ENCODE measurements at regions not wholly inside any gene's neighbourhood (a gene's known extent, or its start where the extent isn't known, plus 50 kb on each side); places are given as distances from the start of the nearest gene placed in this dataset.

DNA sequence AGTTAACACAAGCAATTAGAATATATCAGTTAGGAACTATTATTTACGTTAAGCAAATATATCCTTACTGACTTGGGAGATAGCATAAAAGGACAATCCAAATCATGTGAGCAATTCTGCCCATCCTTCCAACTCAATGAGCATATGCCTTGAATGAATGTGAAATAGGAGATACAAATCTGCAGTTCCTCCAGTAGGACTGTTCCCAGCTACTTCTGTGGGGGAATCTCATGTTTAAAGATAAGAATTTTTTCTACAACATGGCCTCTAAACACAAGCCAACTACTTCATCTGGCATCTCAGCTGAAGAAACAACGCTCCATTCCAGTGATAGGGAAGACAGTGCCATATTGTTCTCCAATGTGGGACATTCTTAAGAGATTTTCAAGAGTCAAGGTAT, 110.7 kb upstream of the NIPBL start:
- H3K9ac ChIP-seq (ENCODE audit: insufficient read depth, low read length, poor library complexity, severe bottlenecking) = no peak overlapping the region
- Mint-ChIP-seq H3K27me3 (ENCODE audit: low read depth in 3 of 3) (peaks cover 0 to 3% (median 0%) of the 10 kb centered on the region in 3 donors), H3K4me3 (no peak overlapping the region), H3K36me3 (no peaks in the 10 kb centered on the region), H3K9me3 (peaks cover 0 to 6% (median 3%) of the 10 kb centered on the region in 7 donors), H3K4me1 (no peaks in the 10 kb centered on the region), H3K27ac (no peak overlapping the region)
- H3K36me3 ChIP-seq (replicated peaks in 1 of 2; ENCODE audit: control insufficient read depth in 1 of 2, insufficient read depth in 2 of 2, low read length in 2 of 2) = no peaks in the 10 kb centered on the region
- H3K27ac ChIP-seq (ENCODE audit: low read depth in 1 of 2, low read length in 2 of 2) = no peak overlapping the region
- DNase-seq = no peak
- no CpG with 5 or more reads among the region's 2 CpGs for WGBS (ENCODE audit: insufficient coverage)
- no peak overlapping the region for H3K4me2 ChIP-seq (replicated peaks; ENCODE audit: extremely low read depth, low read length, poor library complexity, severe bottlenecking)
- intact Hi-C loops (cut with micrococcal nuclease) = no loop called here
- H3K27me3 ChIP-seq (ENCODE audit: control insufficient read depth in 2 of 2, insufficient read depth in 2 of 2, low read length in 2 of 2) = no peaks in the 10 kb centered on the region
- H2AFZ ChIP-seq (ENCODE audit: insufficient read depth, low read depth, low read length, poor library complexity, severe bottlenecking) = no peak overlapping the region
- no peak overlapping the region for H3K4me3 ChIP-seq (replicated peaks in 1 of 3; ENCODE audit: low read depth in 2 of 3, low read length in 3 of 3)
- H4K20me1 ChIP-seq (ENCODE audit: insufficient read depth, low read length) = no peaks in the 10 kb centered on the region
- TF ChIP-seq, protein P1, sequence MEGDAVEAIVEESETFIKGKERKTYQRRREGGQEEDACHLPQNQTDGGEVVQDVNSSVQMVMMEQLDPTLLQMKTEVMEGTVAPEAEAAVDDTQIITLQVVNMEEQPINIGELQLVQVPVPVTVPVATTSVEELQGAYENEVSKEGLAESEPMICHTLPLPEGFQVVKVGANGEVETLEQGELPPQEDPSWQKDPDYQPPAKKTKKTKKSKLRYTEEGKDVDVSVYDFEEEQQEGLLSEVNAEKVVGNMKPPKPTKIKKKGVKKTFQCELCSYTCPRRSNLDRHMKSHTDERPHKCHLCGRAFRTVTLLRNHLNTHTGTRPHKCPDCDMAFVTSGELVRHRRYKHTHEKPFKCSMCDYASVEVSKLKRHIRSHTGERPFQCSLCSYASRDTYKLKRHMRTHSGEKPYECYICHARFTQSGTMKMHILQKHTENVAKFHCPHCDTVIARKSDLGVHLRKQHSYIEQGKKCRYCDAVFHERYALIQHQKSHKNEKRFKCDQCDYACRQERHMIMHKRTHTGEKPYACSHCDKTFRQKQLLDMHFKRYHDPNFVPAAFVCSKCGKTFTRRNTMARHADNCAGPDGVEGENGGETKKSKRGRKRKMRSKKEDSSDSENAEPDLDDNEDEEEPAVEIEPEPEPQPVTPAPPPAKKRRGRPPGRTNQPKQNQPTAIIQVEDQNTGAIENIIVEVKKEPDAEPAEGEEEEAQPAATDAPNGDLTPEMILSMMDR (IDR thresholded peaks at IDR 0.05) = no peak
- H3K4me1 ChIP-seq (ENCODE audit: control insufficient read depth in 1 of 2, insufficient read depth in 2 of 2, low read length in 2 of 2) = no peaks in the 10 kb centered on the region
- H3K79me2 ChIP-seq (ENCODE audit: insufficient read depth, low read length) = no peaks in the 10 kb centered on the region
- peaks cover 0 to 3% of the 10 kb centered on the region in 2 donors for H3K9me3 ChIP-seq (replicated peaks in 1 of 2; ENCODE audit: control insufficient read depth in 1 of 2, insufficient read depth in 1 of 2, low read length in 2 of 2)

DNA sequence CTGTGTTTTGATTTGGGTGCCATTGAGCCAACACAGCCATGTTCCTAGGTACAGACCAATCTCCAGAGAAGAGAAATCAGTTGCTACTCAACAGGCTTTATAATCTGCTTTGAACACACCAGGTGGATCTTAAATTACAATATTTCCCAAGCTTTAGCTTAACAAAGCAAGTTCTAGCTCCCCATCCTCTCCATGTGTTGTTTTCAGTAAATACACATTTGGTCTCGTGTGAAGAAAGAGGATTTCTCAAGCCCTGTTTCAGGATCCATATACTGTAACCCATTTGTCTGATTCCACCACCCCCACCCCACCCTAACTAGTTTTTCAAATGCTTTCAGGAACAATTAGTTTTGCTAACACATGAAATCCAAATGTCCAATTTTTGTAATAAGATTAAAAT, 109.6 kb upstream of the NIPBL start:
- intact Hi-C loops (cut with micrococcal nuclease) = no loop called here
- H2AFZ ChIP-seq (ENCODE audit: insufficient read depth, low read depth, low read length, poor library complexity, severe bottlenecking) = no peak overlapping the region
- no peak overlapping the region for H3K27ac Mint-ChIP-seq

More for the DNA sequence above, 109.6 kb upstream of the NIPBL start:
- no peaks in the 10 kb centered on the region for H3K4me1 Mint-ChIP-seq
- peaks cover 0 to 7% (median 4%) of the 10 kb centered on the region in 7 donors for H3K9me3 Mint-ChIP-seq
- Histone ChIP-seq H3K27me3 (ENCODE audit: control insufficient read depth in 2 of 2, insufficient read depth in 2 of 2, low read length in 2 of 2) (no peaks in the 10 kb centered on the region), H3K9me3 (replicated peaks in 1 of 2; ENCODE audit: control insufficient read depth in 1 of 2, insufficient read depth in 1 of 2, low read length in 2 of 2) (peaks cover 0 to 4% of the 10 kb centered on the region in 2 donors), H3K27ac (ENCODE audit: low read depth in 1 of 2, low read length in 2 of 2) (no peak overlapping the region), H3K4me1 (ENCODE audit: control insufficient read depth in 1 of 2, insufficient read depth in 2 of 2, low read length in 2 of 2) (no peaks in the 10 kb centered on the region), H3K4me3 (replicated peaks in 1 of 3; ENCODE audit: low read depth in 2 of 3, low read length in 3 of 3) (no peak overlapping the region), H3K9ac (ENCODE audit: insufficient read depth, low read length, poor library complexity, severe bottlenecking) (no peak overlapping the region), H3K79me2 (ENCODE audit: insufficient read depth, low read length) (no peaks in the 10 kb centered on the region), H3K4me2 (replicated peaks; ENCODE audit: extremely low read depth, low read length, poor library complexity, severe bottlenecking) (no peak overlapping the region), H4K20me1 (ENCODE audit: insufficient read depth, low read length) (no peaks in the 10 kb centered on the region), H3K36me3 (replicated peaks in 1 of 2; ENCODE audit: control insufficient read depth in 1 of 2, insufficient read depth in 2 of 2, low read length in 2 of 2) (no peaks in the 10 kb centered on the region)
- no CpG with 5 or more reads among the region's 1 CpG for WGBS (ENCODE audit: insufficient coverage)
- DNase-seq = no peak
- TF ChIP-seq, protein P1 (IDR thresholded peaks at IDR 0.05) = no peak
- H3K4me3 Mint-ChIP-seq = no peak overlapping the region
- peaks cover 0 to 3% (median 0%) of the 10 kb centered on the region in 3 donors for H3K27me3 Mint-ChIP-seq (ENCODE audit: low read depth in 3 of 3)
- H3K36me3 Mint-ChIP-seq = no peaks in the 10 kb centered on the region
